IMR-90 (cell line): ENCODE measurements at regions not wholly inside any gene's neighbourhood (a gene's known extent, or its start where the extent isn't known, plus 50 kb on each side); places are given as distances from the start of the nearest gene placed in this dataset.

Experiments
- ATAC-seq: fragments of 200-7000 bp; cut with Tn5 transposase; 2 replicates; pipeline ENCODE4 v1.9.1; 2020; ENCODE audit warnings: low read depth, mild to moderate bottlenecking, moderate library complexity
- BruUV-seq: library from RNA; stranded (reverse); fragments of 400-500 nt; replicated peaks from 2 replicates; lab custom pipeline; 2021; lab: Mats Ljungman, UMichigan
- CTCF ChIA-PET: fragments of 300-600 bp; formaldehyde crosslinking; extraction: SDS; loops from one replicate; lab custom pipeline; 2021; ENCODE audit warnings: antibody characterized with exemption; lab: Yijun Ruan, JAX
- POLR2A ChIA-PET: fragments of 300-600 bp; sonication (Branson Sonifier 250); formaldehyde crosslinking; loops from one replicate; lab custom pipeline; 2022; ENCODE audit warnings: antibody characterized with exemption; ENCODE audit not compliant: unreplicated experiment; lab: Charles Lee
- DNase-seq: peaks from one replicate; pipeline ENCODE4 v3.0.0; 2013
- H2AFZ ChIP-seq: replicated peaks from 2 replicates; pipeline ENCODE3; 2013; ENCODE audit warnings: low read length, mild to moderate bottlenecking; ENCODE audit not compliant: poor library complexity
- H2AK5ac ChIP-seq: 2 replicates; pipeline ENCODE4 v1.6.1; 2013; ENCODE audit warnings: low read depth, low read length, inconsistent platforms
- H2AK9ac ChIP-seq: replicated peaks from 2 replicates; pipeline ENCODE3; 2013; ENCODE audit warnings: mild to moderate bottlenecking, low read depth, low read length, moderate library complexity; ENCODE audit not compliant: poor library complexity
- H2BK120ac ChIP-seq: 2 replicates; pipeline ENCODE4 v1.6.1; 2013; ENCODE audit warnings: low read depth, low read length, inconsistent platforms
- H2BK15ac ChIP-seq: 3 replicates; pipeline ENCODE4 v1.6.1; 2013; ENCODE audit warnings: low read depth, low read length, inconsistent platforms
- H2BK20ac ChIP-seq: 2 replicates; pipeline ENCODE4 v1.6.1; 2013; ENCODE audit warnings: low read depth, mild to moderate bottlenecking, inconsistent platforms, low read length, moderate library complexity
- H2BK5ac ChIP-seq: 2 replicates; pipeline ENCODE4 v1.6.1; 2013; ENCODE audit warnings: mild to moderate bottlenecking, low read depth, low read length, inconsistent platforms; ENCODE audit not compliant: poor library complexity, severe bottlenecking
- H3K14ac ChIP-seq: replicated peaks from 2 replicates; pipeline ENCODE4 v1.6.1; 2013; ENCODE audit warnings: low read depth, low read length, inconsistent platforms
- H3K18ac ChIP-seq: 2 replicates; pipeline ENCODE4 v1.6.1; 2013; ENCODE audit warnings: low read depth, low read length, control low read depth
- H3K23ac ChIP-seq: 2 replicates; pipeline ENCODE4 v1.6.1; 2013; ENCODE audit warnings: low read depth, low read length, inconsistent platforms
- H3K27ac ChIP-seq: 2 replicates; pipeline ENCODE4 v1.5.1; 2013; ENCODE audit warnings: mild to moderate bottlenecking, control low read depth, low read length; ENCODE audit not compliant: insufficient read depth
- H3K27me3 ChIP-seq: 2 replicates; pipeline ENCODE4 v1.6.1; 2013; ENCODE audit warnings: low read length; ENCODE audit not compliant: control insufficient read depth, insufficient read depth
- H3K36me3 ChIP-seq: 2 replicates; pipeline ENCODE4 v1.6.1; 2013; ENCODE audit warnings: low read length, mixed read lengths; ENCODE audit not compliant: control insufficient read depth, insufficient read depth
- H3K4ac ChIP-seq: 2 replicates; pipeline ENCODE4 v1.6.1; 2013; ENCODE audit warnings: low read depth, low read length, inconsistent platforms
- H3K4me1 ChIP-seq: 2 replicates; pipeline ENCODE4 v1.6.1; 2013; ENCODE audit warnings: low read length, mixed read lengths; ENCODE audit not compliant: control insufficient read depth, insufficient read depth
- H3K4me2 ChIP-seq: 2 replicates; pipeline ENCODE4 v1.6.1; 2013; ENCODE audit warnings: low read depth, mild to moderate bottlenecking, control low read depth, low read length, moderate library complexity
- H3K4me3 ChIP-seq: 2 replicates; pipeline ENCODE4 v1.5.1; 2013; ENCODE audit warnings: low read depth, mild to moderate bottlenecking, control low read depth, low read length, moderate library complexity; ENCODE audit not compliant: insufficient read depth
- H3K56ac ChIP-seq: 2 replicates; pipeline ENCODE4 v1.6.1; 2013; ENCODE audit warnings: low read length, inconsistent platforms; ENCODE audit not compliant: insufficient read depth; ENCODE audit errors: extremely low read depth
- H3K79me1 ChIP-seq, 2 experiments: 2 replicates each; pipeline ENCODE4 v1.6.1; 2013; ENCODE audit warnings: low read length in 2 of 2, inconsistent platforms in 1 of 2, low read depth in 1 of 2
- H3K9ac ChIP-seq: 2 replicates; pipeline ENCODE4 v1.6.1; 2013; ENCODE audit warnings: low read depth, low read length, control low read depth
- H3K9me1 ChIP-seq: 2 replicates; pipeline ENCODE4 v1.6.1; 2013; ENCODE audit warnings: low read length, inconsistent platforms; ENCODE audit not compliant: insufficient read depth
- H3K9me3 ChIP-seq: 2 replicates; pipeline ENCODE4 v1.6.1; 2013; ENCODE audit warnings: low read length; ENCODE audit not compliant: control insufficient read depth, insufficient read depth
- H4K20me1 ChIP-seq: 2 replicates; pipeline ENCODE4 v1.6.1; 2013; ENCODE audit warnings: low read length, inconsistent platforms; ENCODE audit not compliant: insufficient read depth
- H4K5ac ChIP-seq: 2 replicates; pipeline ENCODE4 v1.6.1; 2013; ENCODE audit warnings: mild to moderate bottlenecking, low read depth, low read length, control low read depth
- H4K8ac ChIP-seq, 2 experiments: 2 replicates each; pipeline ENCODE4 v1.6.1; 2013; ENCODE audit warnings: low read depth in 2 of 2, low read length in 2 of 2, control low read depth in 1 of 2, inconsistent platforms in 1 of 2
- H4K91ac ChIP-seq: 2 replicates; pipeline ENCODE4 v1.6.1; 2013; ENCODE audit warnings: low read depth, low read length, inconsistent platforms; ENCODE audit not compliant: insufficient read depth
- BHLHE40 ChIP-seq: fragments of 150-350 bp; IDR thresholded peaks from 2 replicates; pipeline ENCODE4 v1.6.1; 2016; ENCODE audit warnings: mild to moderate bottlenecking, low read depth, low read length
- CEBPB ChIP-seq: IDR thresholded peaks from 2 replicates; pipeline ENCODE4 v1.6.1; 2012; ENCODE audit warnings: low read depth, low read length, improper control_type of control experiment
- CHD1 ChIP-seq: IDR thresholded peaks from 2 replicates; pipeline ENCODE4 v1.6.1; 2012; ENCODE audit warnings: low read depth, low read length, improper control_type of control experiment
- FOS ChIP-seq: fragments of 150-350 bp; IDR thresholded peaks from 2 replicates; pipeline ENCODE4 v1.6.1; 2016; ENCODE audit warnings: low read depth, low read length
- MAFK ChIP-seq: IDR thresholded peaks from 2 replicates; pipeline ENCODE4 v1.6.1; 2012; ENCODE audit warnings: low read depth, low read length, improper control_type of control experiment
- MAZ ChIP-seq: IDR thresholded peaks from 2 replicates; pipeline ENCODE4 v1.6.1; 2012; ENCODE audit warnings: low read depth, mild to moderate bottlenecking, low read length, improper control_type of control experiment, moderate library complexity, borderline replicate concordance
- MXI1 ChIP-seq: IDR thresholded peaks from 2 replicates; pipeline ENCODE4 v1.6.1; 2012; ENCODE audit warnings: low read depth, mild to moderate bottlenecking, low read length, moderate library complexity, borderline replicate concordance
- NFE2L2 ChIP-seq: fragments of 150-350 bp; IDR thresholded peaks from 2 replicates; pipeline ENCODE4 v1.6.1; 2016; ENCODE audit warnings: low read depth, mild to moderate bottlenecking, low read length
- POLR2A ChIP-seq: IDR thresholded peaks from 2 replicates; pipeline ENCODE4 v1.6.1; 2012; ENCODE audit warnings: mild to moderate bottlenecking, low read depth, low read length
- RAD21 ChIP-seq: IDR thresholded peaks from 2 replicates; pipeline ENCODE4 v1.6.1; 2012; ENCODE audit warnings: low read length, improper control_type of control experiment
- RCOR1 ChIP-seq: IDR thresholded peaks from 2 replicates; pipeline ENCODE4 v1.6.1; 2012; ENCODE audit warnings: mild to moderate bottlenecking, low read length, improper control_type of control experiment; ENCODE audit not compliant: insufficient replicate concordance
- RFX5 ChIP-seq: IDR thresholded peaks from 2 replicates; pipeline ENCODE4 v1.8.0; 2012; ENCODE audit warnings: low read depth, mild to moderate bottlenecking, low read length, moderate library complexity
- SMC3 ChIP-seq: fragments of 150-350 bp; IDR thresholded peaks from 2 replicates; pipeline ENCODE4 v1.6.1; 2016; ENCODE audit warnings: low read depth, mild to moderate bottlenecking, antibody characterized with exemption, low read length, moderate library complexity
- whole genome bisulfite sequencing, 2 experiments: methylation state at CpG; one replicate each; pipeline versions ENCODE4 v1.1.5 to v1.1.7; 2013; ENCODE audit warnings: missing lambda C conversion rate in 2 of 2; ENCODE audit not compliant: insufficient read length in 1 of 2; ENCODE audit errors: extremely low coverage in 2 of 2; 5-methylcytosine and 5-hydroxymethylcytosine counted together
- dilution Hi-C: fragments of 300-500 bp; cut with HindIII; formaldehyde crosslinking; loops from one replicate; pipeline ENCODE4 v1.14.3; 2018; ENCODE audit warnings: low sequenced_read_pairs; ENCODE audit not compliant: unreplicated experiment
- in situ Hi-C: fragments of 300-500 bp; cut with MboI; formaldehyde crosslinking; loops from 3 replicates; pipeline ENCODE4 v1.14.3; 2019; ENCODE audit warnings: low sequenced_read_pairs, inconsistent platforms, mixed read lengths
- intact Hi-C: fragments of 100-400 bp; cut with micrococcal nuclease; formaldehyde crosslinking; loops from 2 replicates; pipeline ENCODE4 v1.10.0; 2022
- TF ChIP-seq, protein P1 (sequence below): fragments of 150-350 bp; IDR thresholded peaks from 2 replicates; pipeline ENCODE4 v1.6.1; 2017; ENCODE audit warnings: mild to moderate bottlenecking, antibody characterized with exemption, low read length, low read depth
- TF ChIP-seq, protein P2 (sequence below): fragments of 150-350 bp; IDR thresholded peaks from 2 replicates; pipeline ENCODE4 v1.6.1; 2016; ENCODE audit warnings: low read depth, mild to moderate bottlenecking, low read length, moderate library complexity, borderline replicate concordance
- TF ChIP-seq, protein P3 (sequence below): conservative IDR thresholded peaks from 2 replicates; pipeline ENCODE4 v1.5.1; 2012; ENCODE audit warnings: mild to moderate bottlenecking, low read depth, low read length, improper control_type of control experiment

- Histone ChIP-seq H2AK5ac (no peak overlapping the region), H3K23ac (no peak overlapping the region), H4K91ac (no peak overlapping the region), H3K79me1 (no peaks in the 10 kb centered on the region), H4K5ac (no peak overlapping the region), H3K9me1 (no peaks in the 10 kb centered on the region), H3K4me3 (no peak overlapping the region), H2BK20ac (no peak overlapping the region), H4K8ac (no peak overlapping the region), H2AFZ (no peak overlapping the region), H3K9ac (no peak overlapping the region), H3K27ac (no peak overlapping the region), H2AK9ac (no peak overlapping the region), H3K4me2 (no peak overlapping the region), H2BK15ac (no peak overlapping the region), H3K27me3 (no peaks in the 10 kb centered on the region), H3K18ac (no peak overlapping the region), H4K20me1 (no peaks in the 10 kb centered on the region), H3K36me3 (no peaks in the 10 kb centered on the region), H2BK5ac (no peak overlapping the region), H3K56ac (no peak overlapping the region), H3K9me3 (peaks cover 10% of the 10 kb centered on the region), H2BK120ac (no peak overlapping the region), H3K4ac (no peak overlapping the region), H3K14ac (no peak overlapping the region), H3K4me1 (no peaks in the 10 kb centered on the region)
- no CpG with 5 or more reads among the region's 2 CpGs for WGBS, 2 experiments
- ATAC-seq (no peak), DNase-seq (no peak)
- in situ Hi-C loops (no loop called here), intact Hi-C loops (no loop called here), dilution Hi-C loops (no loop called here)
- BruUV-seq, result no TSS peak
- TF ChIP-seq RAD21 (no peak), BHLHE40 (no peak), MXI1 (no peak), CEBPB (no peak), MAFK (no peak), FOS (no peak), RFX5 (no peak), SMC3 (no peak), NFE2L2 (no peak), CHD1 (no peak), POLR2A (no peak), MAZ (no peak), RCOR1 (no peak)
- TF ChIP-seq, protein P1, sequence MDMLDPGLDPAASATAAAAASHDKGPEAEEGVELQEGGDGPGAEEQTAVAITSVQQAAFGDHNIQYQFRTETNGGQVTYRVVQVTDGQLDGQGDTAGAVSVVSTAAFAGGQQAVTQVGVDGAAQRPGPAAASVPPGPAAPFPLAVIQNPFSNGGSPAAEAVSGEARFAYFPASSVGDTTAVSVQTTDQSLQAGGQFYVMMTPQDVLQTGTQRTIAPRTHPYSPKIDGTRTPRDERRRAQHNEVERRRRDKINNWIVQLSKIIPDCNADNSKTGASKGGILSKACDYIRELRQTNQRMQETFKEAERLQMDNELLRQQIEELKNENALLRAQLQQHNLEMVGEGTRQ, result no peak
- TF ChIP-seq, protein P2, sequence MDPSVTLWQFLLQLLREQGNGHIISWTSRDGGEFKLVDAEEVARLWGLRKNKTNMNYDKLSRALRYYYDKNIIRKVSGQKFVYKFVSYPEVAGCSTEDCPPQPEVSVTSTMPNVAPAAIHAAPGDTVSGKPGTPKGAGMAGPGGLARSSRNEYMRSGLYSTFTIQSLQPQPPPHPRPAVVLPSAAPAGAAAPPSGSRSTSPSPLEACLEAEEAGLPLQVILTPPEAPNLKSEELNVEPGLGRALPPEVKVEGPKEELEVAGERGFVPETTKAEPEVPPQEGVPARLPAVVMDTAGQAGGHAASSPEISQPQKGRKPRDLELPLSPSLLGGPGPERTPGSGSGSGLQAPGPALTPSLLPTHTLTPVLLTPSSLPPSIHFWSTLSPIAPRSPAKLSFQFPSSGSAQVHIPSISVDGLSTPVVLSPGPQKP, result no peak
- TF ChIP-seq, protein P3, sequence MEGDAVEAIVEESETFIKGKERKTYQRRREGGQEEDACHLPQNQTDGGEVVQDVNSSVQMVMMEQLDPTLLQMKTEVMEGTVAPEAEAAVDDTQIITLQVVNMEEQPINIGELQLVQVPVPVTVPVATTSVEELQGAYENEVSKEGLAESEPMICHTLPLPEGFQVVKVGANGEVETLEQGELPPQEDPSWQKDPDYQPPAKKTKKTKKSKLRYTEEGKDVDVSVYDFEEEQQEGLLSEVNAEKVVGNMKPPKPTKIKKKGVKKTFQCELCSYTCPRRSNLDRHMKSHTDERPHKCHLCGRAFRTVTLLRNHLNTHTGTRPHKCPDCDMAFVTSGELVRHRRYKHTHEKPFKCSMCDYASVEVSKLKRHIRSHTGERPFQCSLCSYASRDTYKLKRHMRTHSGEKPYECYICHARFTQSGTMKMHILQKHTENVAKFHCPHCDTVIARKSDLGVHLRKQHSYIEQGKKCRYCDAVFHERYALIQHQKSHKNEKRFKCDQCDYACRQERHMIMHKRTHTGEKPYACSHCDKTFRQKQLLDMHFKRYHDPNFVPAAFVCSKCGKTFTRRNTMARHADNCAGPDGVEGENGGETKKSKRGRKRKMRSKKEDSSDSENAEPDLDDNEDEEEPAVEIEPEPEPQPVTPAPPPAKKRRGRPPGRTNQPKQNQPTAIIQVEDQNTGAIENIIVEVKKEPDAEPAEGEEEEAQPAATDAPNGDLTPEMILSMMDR, result no peak
- ChIA-PET POLR2A (no interaction called here), CTCF (no interaction called here)
Observed at GRCh38 chr22:34036931-34037330, 116.7 kb upstream of the LARGE1 start.
